Anterior cingulate cortex (tissue), 58 donors: ENCODE measurements at regions not wholly inside any gene's neighbourhood (a gene's known extent, or its start where the extent isn't known, plus 50 kb on each side); places are given as distances from the start of the nearest gene placed in this dataset.
"Not testable (repeated sequence)": the region's sequence is repeated elsewhere in the genome, so short reads cannot be mapped to it uniquely, and the experiment has no call there.

ENCODE experiments used
- DNase-seq, 58 donors: peaks; one replicate each; lab custom pipeline; 2025; lab: John Stamatoyannopoulos, UW

- no peak for DNase-seq
These were observed 836.8 kb upstream of the CDH9 start for GRCh38 chr5:27875148-27875547.

DNA sequence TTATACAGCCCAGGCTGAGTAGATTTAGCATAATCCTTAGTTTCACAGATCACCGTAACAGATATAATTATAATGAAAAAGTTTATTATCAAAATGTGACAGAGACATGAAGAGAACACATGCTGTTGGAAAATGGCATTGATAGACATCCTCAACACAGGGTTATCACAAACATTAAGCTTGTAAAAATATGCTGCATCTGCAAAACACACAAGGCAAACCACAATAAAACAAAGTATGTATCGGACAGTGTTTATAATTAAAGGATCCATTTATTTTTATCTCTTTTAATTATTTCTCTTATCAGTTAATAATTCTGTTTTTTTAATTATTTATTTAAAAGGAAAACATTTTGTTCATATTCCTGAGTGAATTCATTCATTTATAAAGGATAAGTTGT, 829.9 kb upstream of the CDH9 start:
- no peak for DNase-seq

DNA sequence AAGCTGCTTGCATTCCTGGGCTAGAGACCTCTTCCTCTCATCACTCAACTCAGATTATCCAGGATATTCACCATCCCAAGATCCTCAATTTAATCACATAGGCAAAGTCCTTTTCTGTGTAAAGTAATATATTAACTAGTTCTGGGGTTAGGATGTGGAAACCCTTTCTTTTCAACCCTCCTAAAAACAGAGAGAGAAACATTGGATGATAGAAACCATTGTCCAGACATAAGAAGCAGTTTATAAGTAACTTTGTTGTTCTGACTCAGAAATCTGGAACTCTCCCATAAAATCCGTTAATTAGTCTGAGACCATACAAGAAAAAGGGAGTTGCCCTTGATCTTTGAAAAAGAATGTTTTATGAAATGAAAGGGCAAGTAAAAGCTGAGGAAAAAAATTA, 817.1 kb upstream of the CDH9 start:
- no peak for DNase-seq

- no peak for DNase-seq
These were observed 816.0 kb upstream of the CDH9 start for GRCh38 chr5:27854243-27854852.

- no peak for DNase-seq
These were observed 806.9 kb upstream of the CDH9 start for GRCh38 chr5:27845248-27845647.

GRCh38 chr5:27836704-27837103, 798.3 kb upstream of the CDH9 start:
- DNase-seq: not testable (repeated sequence)

- DNase-seq: no peak
These were observed 794.5 kb upstream of the CDH9 start for GRCh38 chr5:27832886-27833285.

GRCh38 chr5:27830546-27830945, 792.2 kb upstream of the CDH9 start:
- DNase-seq: no peak

DNA sequence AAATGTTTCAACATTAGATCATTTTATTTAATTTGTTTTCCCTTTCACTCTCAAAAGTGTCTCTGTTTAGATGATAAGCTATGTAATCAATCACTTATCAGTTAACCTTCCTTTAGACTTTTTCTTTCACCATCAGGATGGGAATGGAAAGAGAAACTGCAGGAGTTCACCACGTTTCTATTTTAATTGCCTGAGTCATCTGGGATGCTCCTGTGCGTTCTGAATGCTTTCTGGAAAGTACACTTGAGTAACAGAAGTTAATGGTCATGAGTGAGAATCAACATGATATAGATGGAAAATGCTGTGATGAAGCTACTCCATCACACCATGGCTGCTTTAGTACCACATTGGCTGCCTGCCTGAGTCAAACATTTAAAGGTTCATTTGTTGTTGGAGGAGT, 783.3 kb upstream of the CDH9 start:
- DNase-seq: no peak

DNA sequence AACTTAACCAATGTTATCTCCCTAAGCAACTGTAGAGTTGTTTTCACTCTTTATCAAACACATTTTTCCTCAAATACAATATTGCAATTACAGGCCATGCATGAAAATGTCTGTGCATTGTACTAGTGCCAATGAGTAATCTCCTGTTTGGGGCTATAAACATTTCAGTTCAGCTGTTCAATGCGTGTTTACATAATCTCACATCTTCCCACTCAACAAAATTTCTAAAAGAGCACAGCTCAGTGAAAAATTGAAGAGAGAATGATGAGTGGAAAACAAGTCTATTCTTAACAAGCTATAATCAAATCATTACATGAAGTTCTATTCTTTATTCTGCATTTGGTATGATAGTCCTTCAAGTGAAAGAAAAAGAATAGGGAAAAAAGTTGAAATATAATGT, 780.5 kb upstream of the CDH9 start:
- peak in 2 of 58 donors; percentile 11 to 46 for DNase-seq

DNA sequence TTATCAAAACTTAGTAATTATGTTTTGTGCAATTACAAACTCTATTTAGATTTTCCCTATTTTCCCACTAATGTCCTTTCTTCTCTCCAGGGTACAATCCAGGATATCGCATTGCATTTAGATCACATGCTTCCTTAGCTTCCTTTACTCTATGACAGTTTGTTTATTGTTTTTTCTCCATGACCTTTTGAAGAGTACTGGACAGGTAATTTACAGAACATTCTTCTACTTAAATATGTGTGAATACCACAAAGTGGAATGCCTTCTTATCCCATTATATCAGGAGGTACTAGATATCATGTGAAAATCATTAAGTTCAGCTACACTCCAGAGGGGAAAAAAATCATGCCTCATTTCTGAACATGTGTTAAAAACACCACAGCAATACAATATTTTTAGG, 776.6 kb upstream of the CDH9 start:
- DNase-seq: no peak

DNA sequence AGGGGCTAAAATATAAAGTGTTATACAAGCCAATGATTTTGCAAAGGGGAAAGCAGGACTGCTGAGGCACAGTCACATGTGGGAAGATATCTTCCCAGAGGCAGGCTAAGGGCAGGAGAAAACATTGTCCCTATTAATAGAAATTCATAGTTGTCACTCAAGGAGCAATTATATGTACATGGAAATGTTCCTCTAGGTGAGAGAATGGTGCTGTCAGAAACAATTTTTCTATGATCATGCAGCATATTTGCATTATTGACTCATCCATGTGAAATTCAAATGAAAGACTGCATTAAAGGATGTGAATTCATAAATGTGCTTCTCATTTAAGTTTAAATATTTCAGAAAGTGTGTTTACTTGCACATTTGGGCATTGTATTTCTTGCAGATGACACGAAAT, 775.9 kb upstream of the CDH9 start:
- DNase-seq: no peak

- DNase-seq: no peak
These were observed 772.1 kb upstream of the CDH9 start for GRCh38 chr5:27810458-27810857.

- no peak for DNase-seq
These were observed 758.8 kb upstream of the CDH9 start for GRCh38 chr5:27797220-27797619.

DNA sequence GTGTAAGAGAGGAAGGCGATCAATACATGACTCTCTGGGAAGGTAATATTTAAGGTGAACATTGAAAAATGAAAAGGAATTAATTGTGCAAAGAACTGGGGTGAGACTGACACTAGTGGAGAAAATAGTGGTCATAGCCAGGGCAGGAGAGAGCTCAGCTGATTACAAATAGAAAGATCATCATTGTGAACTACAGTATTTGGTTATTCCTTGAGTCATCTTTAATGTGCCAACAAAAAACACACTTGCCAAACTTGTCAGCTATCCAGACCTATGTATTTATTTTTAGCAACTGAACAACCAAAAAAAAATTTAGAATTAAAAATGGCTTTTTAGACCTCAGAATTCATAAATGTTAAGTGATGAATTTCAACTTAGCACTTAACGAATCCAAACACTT, 749.8 kb upstream of the CDH9 start:
- DNase-seq: no peak

GRCh38 chr5:27784317-27784716, 745.9 kb upstream of the CDH9 start:
- DNase-seq: no peak

GRCh38 chr5:27778121-27778520, 739.7 kb upstream of the CDH9 start:
- peak in 2 of 58 donors; percentile 3 to 21 for DNase-seq

DNA sequence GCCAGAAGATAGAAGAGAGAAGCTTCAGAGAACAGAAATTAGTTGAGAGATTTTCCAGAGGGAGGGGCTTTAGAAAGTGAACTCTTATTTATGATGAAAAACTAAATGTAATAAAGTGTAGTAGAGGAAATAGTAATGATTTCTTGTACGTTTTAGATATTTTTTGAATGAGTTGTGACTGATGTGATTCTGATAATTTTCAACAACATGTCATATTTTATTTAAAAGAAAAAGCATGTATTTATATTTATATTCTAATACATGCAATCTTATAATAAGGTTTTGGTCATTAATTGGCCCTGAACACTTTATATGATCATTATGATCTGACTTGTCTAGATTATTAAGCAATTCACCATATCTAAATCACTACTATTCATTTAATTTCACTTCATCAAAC, 735.2 kb upstream of the CDH9 start:
- DNase-seq: no peak

GRCh38 chr5:27773166-27773565, 734.8 kb upstream of the CDH9 start:
- DNase-seq: no peak

DNA sequence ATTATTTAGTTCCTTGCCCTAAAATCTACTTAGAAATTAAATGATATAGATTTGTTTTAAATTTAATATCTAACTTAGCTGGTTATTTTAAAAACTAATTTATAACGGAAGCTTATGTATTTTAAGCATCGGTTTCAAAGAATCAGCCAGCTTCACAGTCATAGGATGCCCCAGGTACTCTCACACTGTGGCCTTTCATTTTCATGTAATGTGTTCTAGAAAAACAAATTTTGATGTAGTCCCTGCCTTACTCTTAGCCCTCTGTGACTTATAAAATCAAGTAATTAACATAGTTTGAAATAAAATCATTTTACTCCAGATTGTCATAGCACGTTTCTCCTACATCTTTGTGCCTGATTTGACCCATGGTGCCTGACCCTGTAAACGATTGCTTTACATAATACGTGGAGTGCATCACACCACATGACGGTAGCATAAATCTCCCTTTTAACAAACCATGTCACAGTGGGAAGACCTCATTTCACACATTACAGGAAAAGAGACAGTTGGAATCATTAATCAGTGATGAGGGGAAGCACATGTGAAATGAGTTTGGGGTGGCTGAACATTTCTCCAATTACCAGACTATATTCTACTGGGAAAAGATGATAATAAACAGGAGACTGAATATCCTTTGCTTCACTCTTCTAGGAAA, 731.5 kb upstream of the CDH9 start:
- DNase-seq: no peak

DNA sequence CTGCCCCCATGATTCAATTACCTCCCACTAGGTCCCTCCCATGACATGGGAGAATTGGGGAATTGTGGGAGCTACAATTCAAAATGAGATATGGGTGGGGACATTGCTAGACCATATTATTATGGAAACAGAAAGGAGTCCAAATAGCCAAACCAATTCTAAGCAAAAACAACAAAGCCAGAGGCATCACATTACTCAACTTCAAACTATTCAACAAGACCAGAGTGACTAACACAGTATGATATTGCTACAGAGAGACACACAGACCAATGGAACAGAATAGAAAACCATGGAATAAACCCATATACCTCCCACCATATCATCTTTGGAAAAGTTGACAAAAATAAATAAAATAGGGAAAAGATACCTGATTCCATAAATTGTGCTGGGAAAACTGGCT, 710.5 kb upstream of the CDH9 start:
- DNase-seq: no peak

- DNase-seq: not testable (repeated sequence)
These were observed 705.1 kb upstream of the CDH9 start for GRCh38 chr5:27743383-27743979.
